ENCODE measurements at regions not wholly inside any gene's neighbourhood (a gene's known extent, or its start where the extent isn't known, plus 50 kb on each side); places are given as distances from the start of the nearest gene placed in this dataset.

DNA sequence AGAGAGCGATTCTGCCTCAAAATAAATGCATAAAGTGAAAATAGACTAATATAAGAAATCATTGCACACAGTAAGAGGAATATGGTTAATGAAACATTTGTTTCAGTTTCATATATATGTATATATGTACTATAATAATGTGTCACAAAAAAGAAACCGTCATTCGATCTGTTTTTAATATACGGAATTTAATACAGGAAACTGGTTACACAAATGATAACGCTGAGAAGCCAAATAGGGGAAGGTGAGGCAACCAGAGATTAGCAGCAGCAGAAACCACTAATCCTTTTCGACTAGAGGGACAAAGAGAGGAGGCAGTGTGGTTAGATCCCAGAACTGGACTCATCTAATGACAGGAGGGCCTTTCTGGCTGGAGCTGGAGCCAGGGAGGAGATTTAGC is 64.2 kb upstream of the GREB1L start:
- TF ChIP-seq, protein P1, sequence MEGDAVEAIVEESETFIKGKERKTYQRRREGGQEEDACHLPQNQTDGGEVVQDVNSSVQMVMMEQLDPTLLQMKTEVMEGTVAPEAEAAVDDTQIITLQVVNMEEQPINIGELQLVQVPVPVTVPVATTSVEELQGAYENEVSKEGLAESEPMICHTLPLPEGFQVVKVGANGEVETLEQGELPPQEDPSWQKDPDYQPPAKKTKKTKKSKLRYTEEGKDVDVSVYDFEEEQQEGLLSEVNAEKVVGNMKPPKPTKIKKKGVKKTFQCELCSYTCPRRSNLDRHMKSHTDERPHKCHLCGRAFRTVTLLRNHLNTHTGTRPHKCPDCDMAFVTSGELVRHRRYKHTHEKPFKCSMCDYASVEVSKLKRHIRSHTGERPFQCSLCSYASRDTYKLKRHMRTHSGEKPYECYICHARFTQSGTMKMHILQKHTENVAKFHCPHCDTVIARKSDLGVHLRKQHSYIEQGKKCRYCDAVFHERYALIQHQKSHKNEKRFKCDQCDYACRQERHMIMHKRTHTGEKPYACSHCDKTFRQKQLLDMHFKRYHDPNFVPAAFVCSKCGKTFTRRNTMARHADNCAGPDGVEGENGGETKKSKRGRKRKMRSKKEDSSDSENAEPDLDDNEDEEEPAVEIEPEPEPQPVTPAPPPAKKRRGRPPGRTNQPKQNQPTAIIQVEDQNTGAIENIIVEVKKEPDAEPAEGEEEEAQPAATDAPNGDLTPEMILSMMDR (IDR thresholded peaks at IDR 0.05; ENCODE audit: low read depth, low read length, missing control alignments): no peak
- Histone ChIP-seq H3K36me3 (replicated peaks) (no peaks in the 10 kb centered on the region), H3K27ac (no peak overlapping the region), H3K4me3 (ENCODE audit: low read depth, low read length) (no peak overlapping the region), H3K27me3 (replicated peaks) (no peaks in the 10 kb centered on the region)
- no peak for DNase-seq
- in situ Hi-C loops (cut with HindIII; ENCODE audit: low pct_ligation_motif_present, low sequenced_read_pairs): no loop called here

DNA sequence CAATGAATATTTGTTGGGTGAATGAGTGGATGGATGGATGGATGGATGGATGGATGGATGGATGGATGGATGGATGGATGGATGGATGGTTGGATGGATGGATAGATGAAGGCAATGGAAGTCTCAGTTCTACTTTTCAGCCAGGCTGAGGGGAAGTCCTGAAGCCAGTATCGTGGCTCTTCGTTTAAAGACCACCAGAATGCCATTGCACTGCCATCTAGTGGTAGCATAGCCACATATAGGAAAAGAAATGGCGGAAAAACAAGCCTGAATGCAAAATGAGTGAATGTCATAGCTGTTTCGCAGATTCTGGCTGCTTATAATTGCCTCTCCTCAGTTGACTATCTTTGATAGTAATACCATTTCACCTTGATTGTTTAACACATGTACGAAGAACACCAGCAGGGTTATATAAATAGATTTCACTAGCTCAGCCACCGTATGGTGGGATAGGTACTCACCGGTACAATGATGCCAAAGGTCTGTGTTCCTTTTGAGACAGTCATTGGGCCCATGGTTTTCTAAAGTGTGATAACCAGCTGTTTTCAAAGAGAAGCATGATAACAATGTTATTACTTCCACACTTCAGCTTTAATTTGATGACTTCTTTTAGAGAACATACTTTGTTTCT is 62.3 kb upstream of the GREB1L start:
- DNase-seq: peak; percentile 65
- Histone ChIP-seq H3K36me3 (replicated peaks) (no peaks in the 10 kb centered on the region), H3K27me3 (replicated peaks) (no peaks in the 10 kb centered on the region), H3K27ac (no peak overlapping the region), H3K4me3 (ENCODE audit: low read depth, low read length) (no peak overlapping the region)
- in situ Hi-C loops (cut with HindIII; ENCODE audit: low pct_ligation_motif_present, low sequenced_read_pairs): no loop called here
- TF ChIP-seq, protein P1 (IDR thresholded peaks at IDR 0.05; ENCODE audit: low read depth, low read length, missing control alignments): peak; percentile 86

DNA sequence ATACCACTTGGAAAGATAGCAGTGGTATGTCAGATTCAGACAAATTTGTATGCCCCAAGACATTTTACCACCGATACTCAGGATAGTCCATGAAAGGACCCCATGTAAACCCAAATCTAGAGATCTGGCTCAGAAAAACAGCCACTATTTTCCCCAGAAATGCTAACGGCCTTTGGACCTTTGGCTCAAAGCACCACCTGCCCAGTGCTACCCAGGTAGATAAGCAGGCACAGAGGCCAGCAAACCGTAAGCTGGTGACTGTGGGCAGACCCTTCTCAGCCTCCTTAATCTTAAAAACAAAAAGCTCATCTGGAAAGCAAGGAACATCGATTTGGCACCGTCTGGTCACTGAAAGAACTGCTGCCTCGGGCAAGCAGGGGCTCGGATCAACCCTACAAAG is 61.4 kb upstream of the GREB1L start:
- TF ChIP-seq, protein P1 (IDR thresholded peaks at IDR 0.05; ENCODE audit: low read depth, low read length, missing control alignments): no peak
- Histone ChIP-seq H3K27ac (no peak overlapping the region), H3K4me3 (ENCODE audit: low read depth, low read length) (no peak overlapping the region), H3K27me3 (replicated peaks) (no peaks in the 10 kb centered on the region), H3K36me3 (replicated peaks) (no peaks in the 10 kb centered on the region)
- in situ Hi-C loops (cut with HindIII; ENCODE audit: low pct_ligation_motif_present, low sequenced_read_pairs): no loop called here
- DNase-seq: no peak

DNA sequence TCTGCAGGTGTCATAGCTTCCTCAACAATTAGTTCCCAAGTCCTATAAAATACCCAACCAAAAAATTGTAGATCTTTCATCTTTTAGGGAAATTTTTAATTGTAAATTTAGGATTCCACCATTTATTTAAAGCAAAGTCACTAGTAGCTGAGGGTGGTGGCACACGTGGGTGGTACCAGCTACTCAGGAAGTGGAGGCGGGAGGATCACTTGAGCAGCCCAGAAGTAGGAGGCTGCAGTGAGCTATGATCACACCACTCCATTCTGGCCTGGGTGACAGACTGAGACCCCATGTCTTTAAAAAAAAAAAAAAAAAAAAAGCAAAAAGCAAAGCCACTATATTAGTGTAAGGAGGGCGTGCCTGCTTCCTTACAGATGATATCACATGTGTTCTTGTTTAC is 60.3 kb upstream of the GREB1L start:
- Histone ChIP-seq H3K27ac (no peak overlapping the region), H3K4me3 (ENCODE audit: low read depth, low read length) (no peak overlapping the region), H3K27me3 (replicated peaks) (no peaks in the 10 kb centered on the region), H3K36me3 (replicated peaks) (no peaks in the 10 kb centered on the region)
- TF ChIP-seq, protein P1 (IDR thresholded peaks at IDR 0.05; ENCODE audit: low read depth, low read length, missing control alignments): no peak
- DNase-seq: no peak
- in situ Hi-C loops (cut with HindIII; ENCODE audit: low pct_ligation_motif_present, low sequenced_read_pairs): no loop called here

DNA sequence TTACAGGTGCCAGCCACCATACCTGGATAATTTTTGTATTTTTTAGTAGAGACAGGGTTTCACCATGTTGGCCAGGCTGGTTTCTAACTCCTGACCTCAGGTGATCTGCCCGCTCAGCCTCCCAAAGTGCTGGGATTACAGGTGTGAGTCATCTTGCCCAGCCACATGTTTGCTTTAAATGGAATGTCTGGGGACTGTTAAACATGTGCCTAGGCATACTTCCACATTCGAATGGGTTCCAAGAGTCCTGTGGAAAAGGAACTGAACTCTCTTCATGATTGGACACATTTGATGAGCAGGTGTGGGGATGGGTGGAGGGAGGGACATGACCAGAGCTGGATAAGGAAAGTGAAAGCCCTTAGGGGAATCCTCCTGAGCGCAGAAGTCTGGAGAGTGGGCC is 58.4 kb upstream of the GREB1L start:
- in situ Hi-C loops (cut with HindIII; ENCODE audit: low pct_ligation_motif_present, low sequenced_read_pairs): no loop called here
- no peak for DNase-seq
- H3K36me3 ChIP-seq (replicated peaks): no peaks in the 10 kb centered on the region
- no peak overlapping the region for H3K4me3 ChIP-seq (ENCODE audit: low read depth, low read length)
- H3K27me3 ChIP-seq (replicated peaks): no peaks in the 10 kb centered on the region
- TF ChIP-seq, protein P1 (IDR thresholded peaks at IDR 0.05; ENCODE audit: low read depth, low read length, missing control alignments): no peak
- no peak overlapping the region for H3K27ac ChIP-seq

DNA sequence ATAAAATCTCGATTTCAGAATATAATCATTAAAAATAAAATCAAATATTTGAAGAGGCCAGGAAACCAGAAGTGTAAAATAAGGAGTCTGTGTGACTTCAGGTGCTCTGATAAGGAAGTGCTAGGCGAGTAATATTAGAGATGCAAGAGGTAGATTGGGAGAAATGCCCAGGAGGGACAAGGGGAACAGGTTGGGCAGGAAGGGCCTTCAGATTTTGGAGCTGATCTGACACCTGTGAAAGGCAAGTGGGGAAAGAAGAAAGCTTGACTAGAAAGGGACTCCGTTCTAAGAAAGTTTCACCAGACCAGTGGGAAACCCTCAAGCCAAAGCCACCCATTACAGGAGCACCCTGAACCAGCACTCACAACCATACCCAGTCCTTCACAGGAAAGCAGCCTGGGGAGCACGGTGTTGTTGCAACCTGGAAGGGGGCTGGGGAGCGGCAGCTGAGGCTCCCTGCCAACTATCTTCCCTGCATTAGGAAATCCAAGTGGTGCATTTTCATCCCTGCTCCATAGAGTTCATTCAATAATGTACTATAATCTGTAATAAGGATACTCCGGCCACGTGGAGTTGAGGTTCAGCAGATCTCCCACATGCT is 57.5 kb upstream of the GREB1L start:
- no peak overlapping the region for H3K4me3 ChIP-seq (ENCODE audit: low read depth, low read length)
- TF ChIP-seq, protein P1 (IDR thresholded peaks at IDR 0.05; ENCODE audit: low read depth, low read length, missing control alignments): no peak
- in situ Hi-C loops (cut with HindIII; ENCODE audit: low pct_ligation_motif_present, low sequenced_read_pairs): no loop called here

More for the DNA sequence above, 57.5 kb upstream of the GREB1L start:
- no peaks in the 10 kb centered on the region for H3K36me3 ChIP-seq (replicated peaks)
- H3K27me3 ChIP-seq (replicated peaks): no peaks in the 10 kb centered on the region
- no peak overlapping the region for H3K27ac ChIP-seq
- DNase-seq: no peak
